ENCODE measurements at regions not wholly inside any gene's neighbourhood (a gene's known extent, or its start where the extent isn't known, plus 50 kb on each side); places are given as distances from the start of the nearest gene placed in this dataset.

- POLR2A ChIA-PET, result no interaction called here
Measured at GRCh38 chr4:123672987-123673386, 276.4 kb downstream of the SPRY1 start.

GRCh38 chr4:123673971-123674370, 277.4 kb downstream of the SPRY1 start:
- DNase-seq (ENCODE audit: low spot score), result no peak
- no peaks in the 10 kb centered on the region for H3K4me1 ChIP-seq (ENCODE audit: insufficient read depth, low read length, poor library complexity, severe bottlenecking)
- no peak overlapping the region for H3K4me2 ChIP-seq (ENCODE audit: low read length)
- TF ChIP-seq CTCF (conservative IDR thresholded peaks at IDR 0.05; ENCODE audit: low read length) (no peak), EZH2phosphoT487 (IDR thresholded peaks at IDR 0.05; ENCODE audit: borderline replicate concordance, low read depth, low read length) (no peak)
- no peaks in the 10 kb centered on the region for H3K9me2 ChIP-seq (ENCODE audit: insufficient read depth, low read length)
- no TSS peak for BruUV-seq (replicated peaks)
- H4K20me1 ChIP-seq (ENCODE audit: insufficient read depth, low read length), result no peaks in the 10 kb centered on the region
- no peaks in the 10 kb centered on the region for H3K79me2 ChIP-seq (ENCODE audit: insufficient read depth, low read depth, low read length)
- no peak overlapping the region for H2AFZ ChIP-seq (ENCODE audit: low read length)
- no peak overlapping the region for H3K4me3 ChIP-seq (ENCODE audit: low read depth, low read length, poor library complexity, severe bottlenecking)
- ChIA-PET POLR2A (no interaction called here), CTCF (ENCODE audit: unreplicated experiment) (no interaction called here)
- no peaks in the 10 kb centered on the region for H3K9me3 ChIP-seq (ENCODE audit: low read length)
- no peak overlapping the region for H3K27ac ChIP-seq (ENCODE audit: low read depth, low read length, poor library complexity, severe bottlenecking)
- intact Hi-C loops (cut with micrococcal nuclease; ENCODE audit: unreplicated experiment), result no loop called here
- no peaks in the 10 kb centered on the region for H3K36me3 ChIP-seq (ENCODE audit: insufficient read depth, low read length)

More at GRCh38 chr4:123672987-123673386, 276.4 kb downstream of the SPRY1 start:
- H3K9me3 ChIP-seq (ENCODE audit: low read length), result no peaks in the 10 kb centered on the region
- no peak overlapping the region for H3K4me3 ChIP-seq (ENCODE audit: low read depth, low read length, poor library complexity, severe bottlenecking)
- H3K79me2 ChIP-seq (ENCODE audit: insufficient read depth, low read depth, low read length), result no peaks in the 10 kb centered on the region
- no peak for DNase-seq (ENCODE audit: low spot score)
- H3K4me2 ChIP-seq (ENCODE audit: low read length), result no peak overlapping the region
- no peaks in the 10 kb centered on the region for H3K9me2 ChIP-seq (ENCODE audit: insufficient read depth, low read length)
- no peaks in the 10 kb centered on the region for H4K20me1 ChIP-seq (ENCODE audit: insufficient read depth, low read length)
- intact Hi-C loops (cut with micrococcal nuclease; ENCODE audit: unreplicated experiment), result no loop called here
- no peaks in the 10 kb centered on the region for H3K4me1 ChIP-seq (ENCODE audit: insufficient read depth, low read length, poor library complexity, severe bottlenecking)
- TF ChIP-seq CTCF (conservative IDR thresholded peaks at IDR 0.05; ENCODE audit: low read length), result no peak
- H2AFZ ChIP-seq (ENCODE audit: low read length), result no peak overlapping the region
- BruUV-seq (replicated peaks), result no TSS peak
- no peaks in the 10 kb centered on the region for H3K36me3 ChIP-seq (ENCODE audit: insufficient read depth, low read length)
- CTCF ChIA-PET (ENCODE audit: unreplicated experiment), result no interaction called here
- no peak overlapping the region for H3K27ac ChIP-seq (ENCODE audit: low read depth, low read length, poor library complexity, severe bottlenecking)

GRCh38 chr4:123674762-123675465, 278.3 kb downstream of the SPRY1 start:
- TF ChIP-seq CTCF (conservative IDR thresholded peaks at IDR 0.05; ENCODE audit: low read length) (no peak), EZH2phosphoT487 (IDR thresholded peaks at IDR 0.05; ENCODE audit: borderline replicate concordance, low read depth, low read length) (no peak)
- no peaks in the 10 kb centered on the region for H3K79me2 ChIP-seq (ENCODE audit: insufficient read depth, low read depth, low read length)
- no peaks in the 10 kb centered on the region for H3K9me2 ChIP-seq (ENCODE audit: insufficient read depth, low read length)
- no peaks in the 10 kb centered on the region for H3K9me3 ChIP-seq (ENCODE audit: low read length)
- H2AFZ ChIP-seq (ENCODE audit: low read length), result no peak overlapping the region
- POLR2A ChIA-PET, result no interaction called here
- no peak overlapping the region for H3K4me2 ChIP-seq (ENCODE audit: low read length)
- no peak overlapping the region for H3K4me3 ChIP-seq (ENCODE audit: low read depth, low read length, poor library complexity, severe bottlenecking)
- CTCF ChIA-PET (ENCODE audit: unreplicated experiment), result no interaction called here
- H3K36me3 ChIP-seq (ENCODE audit: insufficient read depth, low read length), result no peaks in the 10 kb centered on the region
- no peaks in the 10 kb centered on the region for H4K20me1 ChIP-seq (ENCODE audit: insufficient read depth, low read length)
- no peak for DNase-seq (ENCODE audit: low spot score)
- intact Hi-C loops (cut with micrococcal nuclease; ENCODE audit: unreplicated experiment), result no loop called here
- H3K27ac ChIP-seq (ENCODE audit: low read depth, low read length, poor library complexity, severe bottlenecking), result no peak overlapping the region
- BruUV-seq (replicated peaks), result no TSS peak
- H3K4me1 ChIP-seq (ENCODE audit: insufficient read depth, low read length, poor library complexity, severe bottlenecking), result no peaks in the 10 kb centered on the region

Data from OCI-LY7 (cell line).